Stimulated activated CD4-positive, alpha-beta T cell treated with anti-CD3 and anti-CD28 coated beads, Interleukin-4, amount 100 ng/mL, for 1 hour (primary cell): ENCODE measurements at regions not wholly inside any gene's neighbourhood (a gene's known extent, or its start where the extent isn't known, plus 50 kb on each side); places are given as distances from the start of the nearest gene placed in this dataset.

ENCODE experiments used
- DNase-seq: peaks from one replicate; pipeline ENCODE4 v3.0.0-alpha.2; 2020

GRCh38 chr1:4336507-4336906, 317.9 kb upstream of the AJAP1 start:
- DNase-seq: no peak

- DNase-seq: no peak
Measured at GRCh38 chr1:4341421-4341820, 313.0 kb upstream of the AJAP1 start.

- DNase-seq: no peak
Measured at GRCh38 chr1:4344065-4344732, 310.2 kb upstream of the AJAP1 start.

- DNase-seq: no peak
Measured at GRCh38 chr1:4345094-4345493, 309.3 kb upstream of the AJAP1 start.

- no peak for DNase-seq
Measured at GRCh38 chr1:4346131-4346530, 308.3 kb upstream of the AJAP1 start.

- DNase-seq: no peak
Measured at GRCh38 chr1:4351453-4351852, 303.0 kb upstream of the AJAP1 start.

- no peak for DNase-seq
Measured at GRCh38 chr1:4353090-4353856, 301.1 kb upstream of the AJAP1 start.

GRCh38 chr1:4355839-4356238, 298.6 kb upstream of the AJAP1 start:
- no peak for DNase-seq

- no peak for DNase-seq
Measured at GRCh38 chr1:4362314-4363044, 291.9 kb upstream of the AJAP1 start.

- DNase-seq: no peak
Measured at GRCh38 chr1:4366091-4366490, 288.3 kb upstream of the AJAP1 start.

- no peak for DNase-seq
Measured at GRCh38 chr1:4367230-4367777, 287.1 kb upstream of the AJAP1 start.

- DNase-seq: no peak
Measured at GRCh38 chr1:4369335-4369734, 285.1 kb upstream of the AJAP1 start.

GRCh38 chr1:4371849-4372248, 282.6 kb upstream of the AJAP1 start:
- no peak for DNase-seq

- no peak for DNase-seq
Measured at GRCh38 chr1:4375812-4376211, 278.6 kb upstream of the AJAP1 start.

GRCh38 chr1:4379451-4380175, 274.8 kb upstream of the AJAP1 start:
- no peak for DNase-seq

GRCh38 chr1:4380564-4381168, 273.7 kb upstream of the AJAP1 start:
- DNase-seq: no peak

- DNase-seq: no peak
Measured at GRCh38 chr1:4393191-4393590, 261.2 kb upstream of the AJAP1 start.

- DNase-seq: no peak
Measured at GRCh38 chr1:4394366-4394765, 260.0 kb upstream of the AJAP1 start.

- DNase-seq: no peak
Measured at GRCh38 chr1:4395158-4395557, 259.3 kb upstream of the AJAP1 start.

- DNase-seq: no peak
Measured at GRCh38 chr1:4395676-4396075, 258.7 kb upstream of the AJAP1 start.

- DNase-seq: no peak
Measured at GRCh38 chr1:4396551-4396950, 257.9 kb upstream of the AJAP1 start.

- no peak for DNase-seq
Measured at GRCh38 chr1:4397196-4397595, 257.2 kb upstream of the AJAP1 start.

GRCh38 chr1:4402032-4402431, 252.4 kb upstream of the AJAP1 start:
- no peak for DNase-seq
